Breast epithelium (tissue), 3 donors: ENCODE measurements at regions not wholly inside any gene's neighbourhood (a gene's known extent, or its start where the extent isn't known, plus 50 kb on each side); places are given as distances from the start of the nearest gene placed in this dataset.

Source experiments
- CTCF ChIP-seq, 3 donors: fragments of 450-650 bp; IDR thresholded peaks; one replicate each; pipeline ENCODE4 v1.5.1; 2016 to 2017; ENCODE audit warnings: antibody characterized with exemption in 3 of 3, mild to moderate bottlenecking in 3 of 3, moderate library complexity in 3 of 3
- POLR2A ChIP-seq: fragments of 450-650 bp; IDR thresholded peaks from one replicate; pipeline ENCODE4 v1.6.1; 2016; ENCODE audit warnings: antibody characterized with exemption, mild to moderate bottlenecking, moderate library complexity
- POLR2AphosphoS5 ChIP-seq, 3 donors: sonication (generic); formaldehyde crosslinking; IDR thresholded peaks; one replicate each; pipeline ENCODE4 v1.6.1; 2017; ENCODE audit warnings: antibody characterized with exemption in 3 of 3

- TF ChIP-seq CTCF (IDR thresholded peaks at IDR 0.05) = no peak
- no peak for TF ChIP-seq POLR2AphosphoS5 (IDR thresholded peaks at IDR 0.05)
- no peak for TF ChIP-seq POLR2A
Measured at GRCh38 chr1:88210103-88210787, 473.8 kb upstream of the PKN2 start.
